Body of pancreas (tissue), 4 donors: ENCODE measurements at regions not wholly inside any gene's neighbourhood (a gene's known extent, or its start where the extent isn't known, plus 50 kb on each side); places are given as distances from the start of the nearest gene placed in this dataset.

Experiments
- CTCF ChIP-seq, 7 experiments: fragments of 450-650 bp in 4 of 7; fragments of 200-600 bp in 3 of 7; sonication (generic) in 3 of 7; IDR thresholded peaks; one replicate each; pipeline ENCODE4 v1.5.1; 2016 to 2019; ENCODE audit warnings: antibody characterized with exemption in 7 of 7
- POLR2A ChIP-seq, 3 donors: fragments of 450-650 bp; IDR thresholded peaks; one replicate each; pipeline ENCODE4 v1.6.1; 2016; ENCODE audit warnings: antibody characterized with exemption in 3 of 3, mild to moderate bottlenecking in 2 of 3

- TF ChIP-seq CTCF (IDR thresholded peaks at IDR 0.05) (no peak), POLR2A (IDR thresholded peaks at IDR 0.05) (no peak)
These were observed 107.7 kb upstream of the PLXNA2 start for GRCh38 chr1:208351838-208352237.
